CD4-positive, alpha-beta T cell treated with Interleukin-17A for 1 hour (primary cell): ENCODE measurements at regions not wholly inside any gene's neighbourhood (a gene's known extent, or its start where the extent isn't known, plus 50 kb on each side); places are given as distances from the start of the nearest gene placed in this dataset.

ENCODE experiments used
- DNase-seq: peaks from one replicate; pipeline ENCODE4 v3.0.0-alpha.2; 2020

DNA sequence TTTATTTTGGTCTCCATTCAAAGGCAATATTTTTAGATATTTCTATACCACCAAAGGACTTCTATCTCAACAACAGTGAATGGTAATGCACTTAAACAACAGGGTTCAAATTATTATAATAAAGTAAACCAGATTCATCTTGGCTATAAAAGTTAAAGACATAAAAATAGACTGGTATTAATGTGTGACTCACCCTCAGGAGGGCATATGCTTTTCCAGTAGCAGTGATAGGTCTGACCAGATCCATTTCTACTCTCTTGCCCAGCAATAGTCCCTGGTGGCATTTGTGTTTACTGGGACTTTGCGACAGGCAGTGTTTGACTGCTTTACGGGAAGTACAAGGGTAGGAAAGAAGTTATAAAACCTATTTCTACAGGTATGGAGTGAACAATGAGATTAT is 353.2 kb upstream of the ATP2B1 start:
- no peak for DNase-seq

DNA sequence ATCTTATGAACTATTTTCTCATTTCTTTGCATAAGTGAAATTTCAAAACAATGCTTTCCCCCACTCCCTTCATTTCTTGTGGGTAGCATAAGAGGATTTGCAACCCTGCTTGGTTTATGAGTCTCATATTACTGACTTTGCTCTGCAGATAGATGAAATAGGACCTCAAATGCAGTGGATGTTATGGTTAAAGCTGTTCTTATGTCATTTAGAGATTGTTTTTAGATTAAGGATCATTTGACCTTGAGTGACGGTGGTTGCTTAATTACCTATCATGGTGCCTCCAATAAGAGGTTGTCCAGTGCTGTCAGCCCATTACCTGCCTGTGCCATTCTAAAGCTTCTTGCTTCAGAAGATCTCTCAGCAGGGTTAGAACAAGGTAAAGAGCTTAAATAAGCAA is 351.4 kb upstream of the ATP2B1 start:
- DNase-seq: no peak

DNA sequence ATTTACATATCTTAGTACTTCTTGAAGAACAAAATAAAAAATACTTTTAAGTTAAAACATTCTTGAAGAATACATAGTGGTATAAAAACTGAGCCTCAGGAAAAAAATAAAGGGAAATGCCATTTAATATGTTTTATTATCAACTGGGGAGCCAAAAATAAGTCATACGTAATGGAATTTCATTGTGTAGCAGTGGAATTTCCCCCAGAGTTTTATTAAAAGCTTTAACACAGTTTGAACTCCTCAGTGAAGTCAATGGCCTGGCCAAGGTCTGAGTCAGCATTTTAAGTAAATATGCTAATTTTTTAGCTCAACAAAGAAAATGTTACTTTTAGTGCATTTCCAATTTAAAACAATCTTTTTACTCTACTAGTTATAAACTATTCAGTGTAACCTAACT is 350.1 kb upstream of the ATP2B1 start:
- no peak for DNase-seq

DNA sequence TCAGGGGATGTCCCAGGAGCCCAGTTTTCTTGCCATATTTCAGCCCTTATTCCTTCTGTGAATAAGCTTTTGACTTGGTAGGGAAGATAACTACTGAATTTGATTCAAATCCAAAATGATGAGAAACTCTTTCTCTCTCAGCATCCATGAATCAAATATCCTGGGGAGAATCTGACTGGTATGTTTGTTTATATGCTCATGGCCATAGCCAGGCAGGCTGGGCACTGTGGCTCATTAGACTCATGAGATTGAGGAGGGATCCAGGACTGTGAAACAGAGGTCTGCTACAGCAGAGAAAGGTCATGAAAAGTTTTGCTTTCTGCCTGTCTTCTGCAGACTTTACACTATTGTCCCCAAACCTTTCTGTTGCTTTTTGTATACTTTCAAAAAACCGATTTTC is 346.4 kb upstream of the ATP2B1 start:
- DNase-seq: no peak

DNA sequence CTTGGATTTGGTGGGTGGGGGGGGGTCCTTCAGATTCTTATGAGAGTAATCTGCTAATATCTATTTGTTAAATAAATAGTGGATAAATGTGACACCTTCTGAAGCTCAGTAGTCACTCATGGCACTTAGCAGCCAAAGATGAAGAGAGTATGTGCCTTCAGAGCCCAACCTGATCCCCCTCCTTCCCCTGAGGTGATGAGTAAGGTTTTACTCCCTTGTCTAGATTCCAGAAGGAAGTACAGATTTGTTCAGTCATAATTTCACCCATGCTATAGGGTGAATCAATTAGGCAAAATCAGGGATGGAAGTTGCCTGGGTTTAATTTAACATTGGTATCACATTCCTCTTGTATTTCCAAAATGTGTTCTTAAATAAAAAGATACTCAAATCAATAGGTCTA is 340.3 kb upstream of the ATP2B1 start:
- no peak for DNase-seq

DNA sequence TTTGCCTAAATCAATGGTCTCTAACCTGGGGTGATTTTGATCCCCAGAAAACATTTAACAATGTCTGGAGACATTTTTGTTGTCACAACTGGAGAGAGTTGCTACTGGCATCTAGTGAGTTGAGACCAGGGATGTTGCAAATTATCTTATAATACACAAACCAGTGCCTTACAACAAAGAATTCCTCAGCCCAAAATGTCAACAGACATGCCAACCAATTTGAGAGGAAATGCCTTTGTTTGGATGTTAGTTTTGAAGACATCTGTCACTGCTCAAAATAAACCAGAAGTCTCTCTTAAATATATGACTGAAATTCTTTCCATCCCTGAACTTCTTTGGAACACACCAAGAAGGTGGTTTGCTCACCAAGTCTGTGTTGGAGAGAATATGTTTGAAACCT is 336.9 kb upstream of the ATP2B1 start:
- no peak for DNase-seq

DNA sequence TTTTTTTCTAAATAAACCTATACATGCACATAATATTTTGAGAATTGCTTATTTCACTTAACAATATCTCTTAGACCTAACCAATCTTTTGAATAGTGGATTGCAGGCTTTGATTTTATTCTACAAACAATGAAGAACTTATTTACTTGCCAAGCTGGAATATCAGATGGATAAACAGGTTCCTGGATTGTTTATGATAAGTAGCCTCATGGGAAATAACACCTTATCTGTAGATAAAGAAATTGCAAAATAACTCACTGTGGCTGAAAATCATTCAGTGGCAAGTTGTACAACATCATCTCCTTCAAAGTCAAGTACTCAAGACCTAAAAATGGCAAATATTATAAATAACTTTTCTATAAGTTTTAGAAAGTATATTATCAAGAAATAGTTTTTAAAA is 335.4 kb upstream of the ATP2B1 start:
- no peak for DNase-seq

DNA sequence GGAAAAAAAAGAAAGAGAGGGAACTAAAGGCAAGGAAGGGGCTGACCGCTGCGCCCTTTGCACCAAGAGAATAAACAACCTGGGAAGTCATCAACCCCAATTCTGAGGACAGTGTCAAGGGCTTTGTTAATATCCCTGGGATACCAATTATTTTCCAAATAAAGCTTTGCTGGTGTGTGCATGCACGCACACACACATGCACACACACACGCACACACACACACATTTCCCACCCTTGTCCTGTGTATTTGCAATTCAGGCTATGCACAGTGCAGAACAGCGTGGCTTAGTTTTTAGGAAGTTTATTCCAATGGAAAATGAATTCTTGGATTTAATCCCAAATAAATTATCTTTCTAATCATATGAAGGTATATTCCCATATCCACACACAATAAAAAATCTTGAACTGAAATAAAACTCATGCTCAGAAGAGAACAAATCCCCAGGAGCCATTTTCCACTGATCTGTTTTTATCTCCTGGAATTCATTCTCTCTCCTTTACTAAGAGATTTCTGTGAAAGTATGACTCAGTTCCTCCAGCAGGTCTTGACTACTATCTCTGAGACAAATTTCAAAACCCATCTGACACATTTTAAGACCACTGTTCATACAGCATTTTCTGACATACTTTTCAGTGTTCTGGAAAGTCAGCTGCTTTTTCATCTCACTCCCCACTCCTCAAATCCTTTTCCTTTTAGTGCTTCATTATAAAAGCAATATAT is 334.4 kb upstream of the ATP2B1 start:
- DNase-seq: no peak

DNA sequence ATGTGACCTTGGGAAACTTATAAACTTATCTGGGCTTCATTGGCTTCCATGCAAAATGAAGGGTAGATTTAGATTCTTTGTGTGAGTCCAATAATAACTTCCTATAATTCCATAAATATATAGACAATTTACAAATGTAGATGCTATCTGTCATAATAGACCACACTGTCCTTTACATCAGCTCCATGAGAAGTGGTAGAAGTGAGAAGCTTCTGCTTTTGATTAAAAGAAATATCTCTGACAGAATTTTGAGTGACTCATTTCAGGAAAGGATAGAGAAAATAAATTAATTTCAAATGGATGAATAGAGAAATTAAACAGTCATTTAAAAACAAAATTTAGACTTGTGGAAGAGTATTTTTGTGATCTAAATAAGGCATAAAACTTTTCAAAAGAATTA is 329.7 kb upstream of the ATP2B1 start:
- no peak for DNase-seq

DNA sequence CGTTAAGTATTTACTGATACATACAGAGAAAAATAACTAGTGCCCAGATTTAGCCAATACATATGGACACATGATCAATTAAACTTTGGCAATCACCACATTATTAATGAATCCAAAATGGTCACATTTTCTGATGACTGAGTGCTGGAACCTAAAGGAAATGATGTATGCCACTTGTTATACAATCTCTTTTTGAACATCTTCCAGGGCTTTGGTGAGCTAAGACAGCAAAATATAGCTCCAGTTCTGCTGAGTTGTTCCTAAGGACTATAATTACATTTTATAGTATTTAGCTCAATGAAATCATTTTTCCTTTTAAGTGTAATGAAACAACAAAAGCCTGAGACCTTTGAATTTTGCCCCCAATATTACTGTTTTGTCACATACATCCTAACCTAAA is 329.1 kb upstream of the ATP2B1 start:
- no peak for DNase-seq

DNA sequence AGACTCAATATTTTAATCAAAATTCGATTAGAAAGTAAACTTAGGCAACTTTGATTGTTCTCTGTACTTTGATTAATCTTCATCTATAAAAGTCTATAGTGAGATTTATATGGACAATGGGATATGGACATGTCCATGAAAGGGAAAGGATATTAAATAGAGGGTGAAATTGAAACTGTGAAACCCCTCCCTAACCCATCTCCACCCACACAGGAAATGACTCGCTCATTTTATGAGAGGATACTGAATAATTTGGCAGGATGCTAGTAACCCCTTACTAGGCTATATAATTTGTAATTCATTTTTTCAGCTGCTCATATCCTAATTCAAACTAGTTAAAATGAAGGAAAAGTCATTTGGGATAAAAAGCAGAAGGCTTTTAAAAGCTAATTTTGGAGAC is 328.0 kb upstream of the ATP2B1 start:
- no peak for DNase-seq

DNA sequence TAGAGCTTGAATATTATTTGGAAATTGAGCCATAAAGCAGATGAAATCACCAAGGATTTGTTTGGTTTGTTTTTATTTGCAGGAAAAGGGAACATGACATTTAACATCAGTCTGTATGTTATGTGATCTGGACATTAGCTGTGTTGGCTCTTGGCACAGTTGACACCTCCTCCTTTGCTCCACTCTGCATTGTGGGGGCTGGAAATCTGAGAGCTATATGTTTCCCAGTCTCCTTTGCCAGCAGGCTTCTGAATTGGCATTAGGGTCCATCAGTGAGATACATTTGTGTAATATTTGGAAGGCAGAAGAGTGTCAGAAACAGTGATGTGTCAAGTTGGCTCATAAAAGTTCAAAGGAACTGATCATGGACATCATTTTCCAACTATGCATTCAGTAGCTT is 322.1 kb upstream of the ATP2B1 start:
- no peak for DNase-seq

DNA sequence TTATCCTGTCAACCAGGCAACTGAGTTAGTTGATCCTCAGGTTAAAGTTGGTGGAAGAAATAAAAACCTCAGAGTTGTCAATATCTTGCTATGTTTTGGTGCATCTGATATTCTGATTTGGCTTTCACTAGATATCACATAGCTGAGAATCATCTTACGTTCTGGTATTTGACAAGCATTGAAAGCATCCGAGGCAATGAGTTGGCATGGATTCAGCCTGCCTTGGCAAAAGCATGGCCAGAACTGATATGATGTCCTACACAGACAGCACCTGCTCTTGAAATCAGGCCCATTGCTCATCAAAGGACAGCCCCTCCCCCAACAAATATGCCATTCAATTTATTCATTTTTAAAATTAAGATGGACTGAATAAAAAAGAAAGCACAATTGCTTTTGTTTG is 320.7 kb upstream of the ATP2B1 start:
- DNase-seq: no peak

DNA sequence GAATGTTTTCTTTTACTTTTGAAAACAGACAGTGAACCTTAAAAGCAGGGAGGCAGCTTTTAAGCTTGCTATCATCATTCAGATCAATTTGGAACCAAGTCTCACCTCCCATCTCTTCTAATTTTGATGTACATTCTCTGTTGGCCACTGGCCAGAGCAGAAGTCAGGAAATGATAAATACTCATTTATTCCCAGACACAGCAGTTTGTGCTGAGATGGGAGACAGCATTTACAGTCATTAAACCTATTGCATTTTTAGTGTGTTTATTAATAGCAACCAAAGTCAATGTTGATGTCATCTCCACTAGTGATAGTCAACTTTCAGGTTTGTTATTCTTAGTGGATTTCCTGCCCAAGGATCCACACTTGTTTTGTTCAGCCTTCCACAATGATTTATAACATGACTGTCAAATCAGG is 320.0 kb upstream of the ATP2B1 start:
- DNase-seq: no peak

DNA sequence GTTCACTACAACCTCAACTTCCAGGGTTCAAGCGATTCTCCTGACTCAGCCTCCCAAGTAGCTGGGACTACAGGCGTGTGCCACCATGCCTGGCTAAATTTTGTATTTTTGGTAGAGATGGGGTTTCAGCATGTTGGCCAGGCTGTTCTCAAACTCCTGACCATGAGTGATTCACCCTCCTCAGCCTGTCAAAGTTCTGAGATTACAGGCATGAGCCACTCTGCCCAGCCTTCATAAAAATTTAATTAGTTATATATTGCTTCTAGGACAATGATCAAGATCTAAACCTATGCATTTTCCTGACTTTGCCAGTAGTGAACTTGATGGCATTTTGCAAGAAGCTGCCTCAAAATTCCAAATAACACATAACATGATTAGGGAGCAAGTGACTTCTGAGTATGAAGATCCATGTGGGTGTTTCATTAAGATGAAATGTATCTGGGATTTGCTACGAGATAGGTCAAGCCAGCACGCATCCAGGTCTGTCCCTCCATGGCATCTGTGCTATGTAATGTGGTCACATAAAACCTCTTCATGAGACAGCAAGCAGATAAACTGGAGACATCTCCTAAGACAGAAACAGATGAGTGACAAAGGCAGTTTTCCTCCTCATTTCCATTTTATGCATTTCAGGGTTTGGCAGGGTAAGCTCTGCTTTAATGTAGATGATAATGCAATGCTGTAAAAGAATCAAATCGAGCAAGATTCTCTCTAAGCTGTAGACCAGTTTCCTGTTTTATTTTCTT is 319.4 kb upstream of the ATP2B1 start:
- no peak for DNase-seq

DNA sequence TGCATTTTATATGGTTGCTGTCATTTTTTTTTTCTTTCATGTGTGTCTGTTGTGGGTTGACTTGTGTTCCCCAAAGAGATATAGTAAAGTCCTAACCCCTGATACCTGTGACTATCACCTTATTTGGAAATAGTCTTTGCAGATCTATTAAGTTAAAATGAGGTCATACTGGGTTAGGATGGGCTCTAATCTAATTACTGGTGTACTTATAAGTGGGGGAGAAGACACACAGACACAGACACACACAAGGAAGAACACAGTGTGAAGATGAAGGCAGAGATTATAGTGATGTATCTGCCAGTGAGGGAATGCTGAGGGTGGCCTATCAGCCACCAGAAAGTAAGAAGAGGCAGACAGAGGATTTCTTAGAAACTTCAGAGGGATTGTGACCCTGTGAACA is 318.4 kb upstream of the ATP2B1 start:
- no peak for DNase-seq

DNA sequence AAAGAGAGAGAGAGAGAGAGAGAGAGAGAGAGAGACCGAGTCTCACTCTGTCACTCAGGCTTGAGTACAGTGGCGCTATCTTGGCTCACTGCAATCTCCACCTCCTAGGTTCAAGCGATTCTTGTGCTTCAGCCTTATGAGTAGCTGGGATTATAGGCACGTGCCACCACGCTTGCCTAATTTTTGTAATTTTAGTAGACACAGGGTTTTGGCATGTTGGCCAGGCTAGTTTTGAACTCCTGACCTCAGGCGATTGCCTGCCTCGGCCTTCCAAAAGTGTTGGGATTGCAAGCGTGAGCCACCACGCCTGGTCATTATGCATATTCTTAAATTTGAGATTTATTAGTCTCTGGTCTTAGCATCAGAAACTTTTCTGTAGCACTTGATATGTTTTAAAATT is 317.9 kb upstream of the ATP2B1 start:
- no peak for DNase-seq

DNA sequence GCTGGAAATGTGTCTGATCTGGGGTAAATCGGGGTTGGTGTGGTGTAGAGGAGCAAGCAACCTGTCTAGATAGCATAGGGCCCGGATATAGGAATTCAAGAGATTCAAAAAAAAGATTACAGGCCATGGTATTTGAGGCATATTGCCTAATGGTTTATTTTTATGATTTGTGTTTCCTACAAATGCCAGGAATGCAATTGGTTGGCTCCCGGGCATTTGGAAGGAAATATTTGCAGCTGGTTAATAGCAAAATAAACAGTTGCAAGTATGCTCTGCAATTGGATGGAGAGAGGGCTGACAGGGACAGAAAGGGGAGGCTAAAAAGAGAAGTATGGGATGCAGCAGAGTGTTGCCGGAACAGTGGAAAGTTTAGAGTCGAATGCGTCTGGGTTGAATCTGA is 315.6 kb upstream of the ATP2B1 start:
- DNase-seq: no peak

DNA sequence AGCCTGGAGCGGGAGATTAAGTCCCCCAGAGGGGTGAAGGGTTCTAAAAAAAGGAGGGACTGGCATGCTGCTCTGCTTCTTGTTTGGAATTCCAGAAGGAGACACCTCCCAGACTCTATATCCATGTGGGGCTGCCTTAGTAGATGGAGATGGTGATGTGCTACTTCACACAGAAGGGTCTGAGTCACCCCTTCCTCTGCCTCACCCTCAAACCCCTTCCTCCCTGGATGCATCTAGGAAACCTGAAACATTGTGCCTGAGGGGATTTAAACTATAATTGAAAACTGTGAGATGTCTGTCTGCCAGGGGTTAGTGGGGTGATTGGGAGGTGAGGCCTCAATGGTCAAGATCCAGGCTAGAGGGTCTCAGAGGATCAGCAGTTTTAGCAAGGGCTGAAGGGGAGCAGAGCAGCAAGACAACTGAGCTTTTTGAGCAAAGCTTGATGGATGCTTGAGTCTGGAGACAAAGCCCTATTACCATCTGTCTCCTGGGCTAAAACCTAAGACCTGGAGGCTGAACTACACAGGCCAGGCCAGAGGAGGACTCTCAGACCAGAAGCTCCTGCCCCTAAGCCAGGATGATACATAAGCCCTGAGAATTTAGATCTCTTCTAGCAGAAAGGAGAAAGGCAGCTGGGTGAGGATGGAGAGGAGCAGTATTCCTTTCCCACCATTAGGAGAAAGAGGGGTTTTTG is 314.7 kb upstream of the ATP2B1 start:
- DNase-seq: no peak

DNA sequence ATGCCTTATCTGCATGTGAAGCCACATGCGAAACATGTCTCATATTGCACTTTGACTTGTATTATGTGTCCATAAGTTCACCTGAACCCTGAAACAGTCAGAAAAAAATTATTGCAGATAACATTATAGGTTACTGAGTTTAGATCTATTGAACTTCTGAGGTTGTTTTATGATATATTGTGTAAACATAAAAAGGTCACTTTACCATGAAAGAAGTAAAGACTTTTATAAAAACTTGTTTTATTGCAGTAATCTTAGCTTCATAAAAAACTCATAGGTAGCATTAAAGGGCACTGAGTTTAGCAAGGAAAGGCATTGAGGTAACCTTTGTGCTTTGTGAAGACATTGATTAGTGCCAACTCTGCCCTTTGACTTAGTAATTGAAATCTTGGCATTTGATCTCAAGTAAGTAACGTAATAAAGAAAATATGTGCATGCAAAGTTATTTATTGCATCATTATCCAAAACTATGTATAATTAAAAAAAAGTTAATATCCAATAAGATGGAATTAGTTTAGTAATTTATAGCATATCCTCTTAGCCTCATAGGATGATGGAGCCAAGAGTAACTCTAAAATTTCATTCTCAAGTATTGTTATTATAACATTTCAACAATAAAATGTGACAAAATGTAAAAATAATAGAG is 313.3 kb upstream of the ATP2B1 start:
- DNase-seq: no peak

DNA sequence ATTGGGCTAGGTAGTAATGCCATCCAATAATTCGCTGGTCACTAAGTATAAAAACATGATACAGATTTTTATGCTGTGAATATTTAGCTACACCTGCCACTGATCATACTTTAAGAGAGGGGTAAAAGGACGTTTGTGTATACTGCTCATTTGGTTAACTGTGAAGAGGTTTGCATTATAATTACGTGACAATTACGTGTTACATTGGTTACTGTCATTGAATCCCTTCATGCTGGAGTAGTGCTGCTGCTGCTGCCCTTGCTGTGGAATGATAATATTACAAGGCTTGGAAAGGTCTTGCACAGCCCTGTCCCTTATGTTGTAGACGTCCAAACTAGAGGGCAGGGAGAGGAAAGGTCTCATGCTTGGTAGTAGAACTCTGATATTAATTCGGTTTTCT is 312.2 kb upstream of the ATP2B1 start:
- no peak for DNase-seq

DNA sequence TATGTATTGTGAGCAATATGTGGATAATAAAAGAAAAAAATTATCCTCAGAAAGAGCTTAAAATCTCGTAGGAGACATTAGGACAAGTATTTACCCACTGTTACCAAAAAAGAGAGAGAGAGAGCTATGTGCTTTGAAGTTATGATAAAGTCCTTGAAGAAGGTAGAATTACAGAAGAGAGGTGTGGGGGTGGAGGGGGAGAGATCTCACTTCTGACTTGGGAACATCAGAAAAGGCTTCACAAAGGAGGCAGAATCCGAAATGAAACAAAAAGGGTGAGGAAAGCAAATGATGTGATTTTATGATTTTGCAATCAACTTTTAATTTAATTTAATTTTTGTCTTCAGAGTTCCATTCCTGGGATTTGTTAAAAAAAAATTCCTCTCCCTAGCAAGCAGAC is 311.8 kb upstream of the ATP2B1 start:
- no peak for DNase-seq

DNA sequence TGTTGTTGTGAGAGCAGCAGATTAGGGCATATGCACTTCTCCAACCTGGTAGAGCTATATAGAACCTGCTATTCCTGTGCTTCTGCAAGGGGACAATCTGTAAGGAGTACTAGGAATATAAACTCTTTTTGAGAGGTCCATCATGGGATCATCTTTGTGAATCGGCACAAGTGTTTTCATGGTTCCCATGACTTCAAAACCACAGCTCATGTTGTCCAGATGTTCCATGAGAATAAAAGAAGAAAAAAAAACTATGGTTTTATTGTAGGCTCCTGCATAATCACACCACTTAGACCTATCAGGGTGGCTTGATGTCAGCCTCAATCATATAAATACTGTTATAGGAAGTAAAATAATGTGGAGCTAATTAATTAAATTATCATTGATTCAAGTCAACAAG is 311.4 kb upstream of the ATP2B1 start:
- DNase-seq: no peak

DNA sequence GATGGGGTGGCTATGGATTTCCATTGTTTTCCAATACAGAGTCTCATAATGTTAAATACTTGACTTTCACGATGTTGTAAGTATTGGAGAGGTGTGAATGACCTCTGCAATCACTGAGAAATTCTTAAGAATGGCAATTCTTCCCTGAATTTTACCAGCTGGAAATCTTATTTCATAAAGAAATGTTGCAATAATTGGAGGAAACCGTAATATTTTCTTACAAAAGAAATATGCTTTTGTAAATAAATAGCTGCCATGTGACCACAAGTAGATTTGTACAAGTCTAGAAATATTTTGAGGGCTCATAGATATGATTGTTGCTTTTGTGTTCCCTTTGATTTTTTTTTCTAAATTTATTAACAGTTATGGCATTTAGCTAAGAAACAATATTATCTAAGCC is 308.7 kb upstream of the ATP2B1 start:
- no peak for DNase-seq
